ENCODE measurements at regions not wholly inside any gene's neighbourhood (a gene's known extent, or its start where the extent isn't known, plus 50 kb on each side); places are given as distances from the start of the nearest gene placed in this dataset.
"Not testable (repeated sequence)": the region's sequence is repeated elsewhere in the genome, so short reads cannot be mapped to it uniquely, and the experiment has no call there.

DNA sequence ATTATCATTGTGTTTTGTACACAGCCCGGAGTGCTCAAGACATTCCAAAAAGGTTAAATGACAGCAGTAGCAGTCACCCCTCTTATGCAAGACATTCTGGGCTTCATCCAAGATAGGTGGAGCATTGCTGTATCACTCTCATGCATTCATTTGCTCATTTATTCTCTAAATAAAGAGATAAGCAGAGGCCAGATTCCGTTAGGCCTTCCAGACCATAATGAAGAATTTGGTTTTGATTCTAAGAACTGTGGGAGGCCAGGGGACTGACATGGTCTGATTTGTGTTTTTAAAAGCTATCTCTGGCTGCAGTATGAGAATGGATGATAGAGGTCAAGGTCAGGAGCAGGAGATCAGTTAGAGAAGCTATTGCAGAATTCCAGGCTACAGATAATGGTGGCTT, 145.8 kb downstream of the KCNRG start:
- Mint-ChIP-seq H3K27ac (no peak overlapping the region), H3K9me3 (no peaks in the 10 kb centered on the region), H3K27me3 (peaks cover 11% of the 10 kb centered on the region), H3K4me3 (no peak overlapping the region), H3K4me1 (ENCODE audit: low read depth) (no peaks in the 10 kb centered on the region), H3K36me3 (no peaks in the 10 kb centered on the region)
- intact Hi-C loops (cut with micrococcal nuclease): no loop called here
- ChIA-PET POLR2A (no interaction called here), CTCF (no interaction called here)
- no peak for DNase-seq

GRCh38 chr13:50162001-50162400, 146.8 kb downstream of the KCNRG start:
- peaks cover 2% of the 10 kb centered on the region for H3K4me1 Mint-ChIP-seq (ENCODE audit: low read depth)
- POLR2A ChIA-PET: interaction anchor here (1.0 kb wide), 1 partner anchor 63 kb away, joined by 3 read pairs; no protein-coding TSS in a partner anchor
- H3K4me3 Mint-ChIP-seq: no peak overlapping the region
- intact Hi-C loops (cut with micrococcal nuclease): no loop called here
- H3K27ac Mint-ChIP-seq: no peak overlapping the region
- H3K36me3 Mint-ChIP-seq: no peaks in the 10 kb centered on the region
- no peak for DNase-seq
- CTCF ChIA-PET: no interaction called here
- peaks cover 14% of the 10 kb centered on the region for H3K27me3 Mint-ChIP-seq
- H3K9me3 Mint-ChIP-seq: no peaks in the 10 kb centered on the region

GRCh38 chr13:50162567-50162966, 147.3 kb downstream of the KCNRG start:
- no peak overlapping the region for H3K27ac Mint-ChIP-seq
- H3K4me1 Mint-ChIP-seq (ENCODE audit: low read depth): peaks cover 6% of the 10 kb centered on the region
- H3K36me3 Mint-ChIP-seq: no peaks in the 10 kb centered on the region
- H3K4me3 Mint-ChIP-seq: no peak overlapping the region
- DNase-seq: no peak
- CTCF ChIA-PET: no interaction called here
- intact Hi-C loops (cut with micrococcal nuclease): no loop called here
- H3K9me3 Mint-ChIP-seq: no peaks in the 10 kb centered on the region
- POLR2A ChIA-PET: interaction anchor here (1.0 kb wide), 1 partner anchor 62 kb away, joined by 3 read pairs; no protein-coding TSS in a partner anchor
- peaks cover 14% of the 10 kb centered on the region for H3K27me3 Mint-ChIP-seq

DNA sequence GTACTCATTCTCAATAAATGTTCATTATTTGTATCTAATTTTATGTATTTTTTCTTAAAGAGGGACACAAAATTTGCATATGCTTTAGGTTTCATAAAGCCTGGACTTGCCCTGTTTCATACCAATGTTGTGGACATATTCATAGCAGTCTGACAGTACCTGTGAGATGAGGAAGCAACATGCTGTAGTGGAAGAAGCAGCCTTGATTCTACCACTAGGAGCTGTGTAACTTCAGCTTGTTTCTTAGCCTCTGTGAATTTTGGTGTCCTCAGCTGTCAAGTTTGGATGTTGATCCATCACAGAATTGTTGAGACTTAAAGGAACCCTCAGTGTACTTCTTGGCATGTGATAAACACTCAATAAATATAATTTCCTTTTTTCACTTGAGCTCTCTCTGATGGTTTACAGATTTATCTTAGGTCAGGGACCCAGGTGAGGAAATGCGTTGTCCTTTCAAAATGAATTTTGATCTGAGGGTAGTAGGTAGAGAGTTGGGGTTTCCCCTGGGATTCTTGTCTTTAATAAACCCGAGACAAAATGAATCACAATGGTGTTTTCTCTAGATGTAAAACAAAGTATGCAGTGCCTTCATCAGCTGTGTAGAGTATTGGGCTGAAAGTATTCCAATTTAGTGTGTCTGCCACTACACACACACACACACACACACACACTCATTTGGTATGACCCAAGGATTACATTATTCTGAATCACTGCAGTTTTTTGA, 152.1 kb downstream of the KCNRG start:
- no peak overlapping the region for H3K27ac Mint-ChIP-seq
- no peaks in the 10 kb centered on the region for H3K9me3 Mint-ChIP-seq
- POLR2A ChIA-PET: interaction anchor here (0.7 to 1.8 kb wide), 6 partner anchors 55 to 199 kb away, joined by 3 to 6 read pairs (median 4); no protein-coding TSS in a partner anchor
- H3K27me3 Mint-ChIP-seq: peaks cover 13% of the 10 kb centered on the region
- no peak overlapping the region for H3K4me3 Mint-ChIP-seq
- intact Hi-C loops (cut with micrococcal nuclease): loop anchor here (1.0 to 2.0 kb wide), 6 partner anchors 27 to 199 kb away; no protein-coding TSS in a partner anchor
- CTCF ChIA-PET: interaction anchor here (1.0 to 2.0 kb wide), 6 partner anchors 9 to 197 kb away, joined by 3 to 7 read pairs (median 4); partner anchors contain the start of gene TRIM13
- peaks cover 15% of the 10 kb centered on the region for H3K4me1 Mint-ChIP-seq (ENCODE audit: low read depth)
- H3K36me3 Mint-ChIP-seq: no peaks in the 10 kb centered on the region
- no peak for DNase-seq

DNA sequence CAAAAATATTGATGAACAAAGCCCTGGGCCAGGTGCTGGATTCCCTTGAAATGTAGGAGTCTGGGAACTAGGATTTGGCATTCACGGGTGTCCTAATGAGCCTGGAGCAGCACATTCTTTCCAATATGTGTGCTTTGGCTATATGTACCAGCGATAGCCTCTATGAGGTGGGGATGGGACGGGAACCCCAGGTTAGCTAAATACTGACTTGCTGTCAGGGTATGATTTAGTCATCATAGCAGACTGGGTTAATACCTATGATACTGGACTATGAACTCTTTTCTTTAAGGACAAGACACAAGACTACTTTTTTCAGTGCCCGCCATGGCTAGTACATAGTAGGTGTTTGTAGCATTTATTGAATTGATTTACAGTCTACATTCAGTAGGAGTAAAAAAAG, 152.7 kb downstream of the KCNRG start:
- intact Hi-C loops (cut with micrococcal nuclease): loop anchor here (1.0 to 2.0 kb wide), 6 partner anchors 27 to 198 kb away; no protein-coding TSS in a partner anchor
- ChIA-PET POLR2A (interaction anchor here (0.7 to 1.8 kb wide), 5 partner anchors 54 to 198 kb away, joined by 3 to 6 read pairs (median 4); no protein-coding TSS in a partner anchor), CTCF (interaction anchor here (1.0 to 2.0 kb wide), 6 partner anchors 9 to 197 kb away, joined by 3 to 7 read pairs (median 4); partner anchors contain the start of gene TRIM13)
- Mint-ChIP-seq H3K36me3 (no peaks in the 10 kb centered on the region), H3K4me1 (ENCODE audit: low read depth) (peaks cover 15% of the 10 kb centered on the region), H3K9me3 (no peaks in the 10 kb centered on the region), H3K27me3 (peaks cover 11% of the 10 kb centered on the region), H3K4me3 (no peak overlapping the region), H3K27ac (no peak overlapping the region)
- no peak for DNase-seq

- DNase-seq: no peak
- Mint-ChIP-seq H3K27ac (no peak overlapping the region), H3K27me3 (peaks cover 7% of the 10 kb centered on the region), H3K9me3 (no peaks in the 10 kb centered on the region), H3K36me3 (no peaks in the 10 kb centered on the region), H3K4me1 (ENCODE audit: low read depth) (peaks cover 15% of the 10 kb centered on the region), H3K4me3 (no peak overlapping the region)
- POLR2A ChIA-PET: no interaction called here
- CTCF ChIA-PET: interaction anchor here (2.0 kb wide), 1 partner anchor 171 kb away, joined by 7 read pairs; the partner anchor contains the start of gene TRIM13
- intact Hi-C loops (cut with micrococcal nuclease): no loop called here
Observed at GRCh38 chr13:50168786-50169185, 153.5 kb downstream of the KCNRG start.

- peaks cover 15% of the 10 kb centered on the region for H3K4me1 Mint-ChIP-seq (ENCODE audit: low read depth)
- no peak for DNase-seq
- no peak overlapping the region for H3K27ac Mint-ChIP-seq
- H3K4me3 Mint-ChIP-seq: no peak overlapping the region
- CTCF ChIA-PET: no interaction called here
- intact Hi-C loops (cut with micrococcal nuclease): no loop called here
- H3K27me3 Mint-ChIP-seq: peaks cover 4% of the 10 kb centered on the region
- H3K9me3 Mint-ChIP-seq: no peaks in the 10 kb centered on the region
- POLR2A ChIA-PET: no interaction called here
- H3K36me3 Mint-ChIP-seq: no peaks in the 10 kb centered on the region
Observed at GRCh38 chr13:50170447-50171037, 155.3 kb downstream of the KCNRG start.

- H3K4me3 Mint-ChIP-seq: no peak overlapping the region
- DNase-seq: no peak
- H3K36me3 Mint-ChIP-seq: no peaks in the 10 kb centered on the region
- intact Hi-C loops (cut with micrococcal nuclease): no loop called here
- no peak overlapping the region for H3K27ac Mint-ChIP-seq
- H3K4me1 Mint-ChIP-seq (ENCODE audit: low read depth): peaks cover 13% of the 10 kb centered on the region
- H3K27me3 Mint-ChIP-seq: peaks cover 2% of the 10 kb centered on the region
- ChIA-PET POLR2A (no interaction called here), CTCF (no interaction called here)
- no peaks in the 10 kb centered on the region for H3K9me3 Mint-ChIP-seq
Observed at GRCh38 chr13:50171590-50172282, 156.5 kb downstream of the KCNRG start.

- CTCF ChIA-PET; H3K4me1 Mint-ChIP-seq (ENCODE audit: low read depth); H3K27ac Mint-ChIP-seq; H3K4me3 Mint-ChIP-seq; H3K27me3 Mint-ChIP-seq; DNase-seq; intact Hi-C loops (cut with micrococcal nuclease); H3K36me3 Mint-ChIP-seq; POLR2A ChIA-PET; H3K9me3 Mint-ChIP-seq: not testable (repeated sequence)
Observed at GRCh38 chr13:50173045-50173444, 157.8 kb downstream of the KCNRG start.

GRCh38 chr13:50174630-50175029, 159.4 kb downstream of the KCNRG start:
- Mint-ChIP-seq H3K27me3 (peaks cover 3% of the 10 kb centered on the region), H3K27ac (no peak overlapping the region), H3K36me3 (no peaks in the 10 kb centered on the region), H3K4me3 (no peak overlapping the region), H3K9me3 (no peaks in the 10 kb centered on the region), H3K4me1 (ENCODE audit: low read depth) (no peaks in the 10 kb centered on the region)
- CTCF ChIA-PET: no interaction called here
- POLR2A ChIA-PET: no interaction called here
- intact Hi-C loops (cut with micrococcal nuclease): no loop called here
- DNase-seq: no peak

DNA sequence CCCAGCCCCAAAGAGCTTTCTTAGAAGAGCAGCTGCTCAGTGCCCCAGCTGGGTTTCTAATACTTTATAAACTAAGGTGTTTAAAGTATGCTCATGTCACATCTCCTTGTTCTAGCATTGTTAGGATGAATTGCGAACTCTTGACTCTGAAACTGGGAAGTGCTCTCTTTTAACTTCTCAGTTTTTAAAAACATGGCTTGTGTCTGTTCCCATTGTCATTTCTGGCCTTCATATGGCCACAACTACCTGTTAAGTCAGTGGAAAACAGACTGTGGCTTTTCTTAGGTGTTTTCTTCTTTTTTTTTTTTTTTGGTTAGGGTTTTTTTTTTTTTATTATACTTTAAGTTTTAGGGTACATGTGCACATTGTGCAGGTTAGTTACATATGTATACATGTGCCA, 164.7 kb downstream of the KCNRG start:
- CTCF ChIA-PET: no interaction called here

More for the DNA sequence above, 164.7 kb downstream of the KCNRG start:
- Mint-ChIP-seq H3K27ac (no peak overlapping the region), H3K27me3 (peaks cover 3% of the 10 kb centered on the region), H3K36me3 (no peaks in the 10 kb centered on the region), H3K4me1 (ENCODE audit: low read depth) (no peaks in the 10 kb centered on the region), H3K9me3 (no peaks in the 10 kb centered on the region), H3K4me3 (no peak overlapping the region)
- POLR2A ChIA-PET: no interaction called here
- intact Hi-C loops (cut with micrococcal nuclease): no loop called here
- DNase-seq: no peak

All from activated CD4-positive, alpha-beta memory T cell treated with anti-CD3 and anti-CD28 coated beads for 36 hours (primary cell).